MM.1S (cell line): ENCODE measurements at regions not wholly inside any gene's neighbourhood (a gene's known extent, or its start where the extent isn't known, plus 50 kb on each side); places are given as distances from the start of the nearest gene placed in this dataset.

Source experiments
- CTCF ChIP-seq: fragments of 300-600 bp; sonication (generic); IDR thresholded peaks from 2 replicates; pipeline ENCODE4 v1.5.1; 2016; ENCODE audit warnings: antibody characterized with exemption, low read length, mixed read lengths
- EZH2 ChIP-seq: fragments of 300-600 bp; sonication (generic); optimal IDR thresholded peaks from 2 replicates; pipeline ENCODE3; 2017; ENCODE audit warnings: low read depth, mild to moderate bottlenecking, antibody characterized with exemption, low read length, mixed read lengths

GRCh38 chr9:784916-785315 is 56.6 kb upstream of the DMRT1 start:
- TF ChIP-seq EZH2 (no peak), CTCF (no peak)
